Putamen (tissue), 1 donor: ENCODE measurements at regions not wholly inside any gene's neighbourhood (a gene's known extent, or its start where the extent isn't known, plus 50 kb on each side); places are given as distances from the start of the nearest gene placed in this dataset.

Experiments used
- DNase-seq: peaks from one replicate; pipeline ENCODE4 v3.0.0-alpha.2; 2016; ENCODE audit warnings: low spot score

- no peak for DNase-seq
Observed at GRCh38 chr5:81914696-81915095, 57.1 kb upstream of the ATG10 start.

GRCh38 chr5:81912933-81913332, 58.9 kb upstream of the ATG10 start:
- DNase-seq: no peak

- no peak for DNase-seq
Observed at GRCh38 chr5:81909677-81910076, 62.1 kb upstream of the ATG10 start.

- no peak for DNase-seq
Observed at GRCh38 chr5:81908771-81909170, 63.1 kb upstream of the ATG10 start.

GRCh38 chr5:81908044-81908443, 63.8 kb upstream of the ATG10 start:
- DNase-seq: no peak

- DNase-seq: no peak
Observed at GRCh38 chr5:81907012-81907635, 64.7 kb upstream of the ATG10 start.

- DNase-seq: no peak
Observed at GRCh38 chr5:81906086-81906485, 65.7 kb upstream of the ATG10 start.

GRCh38 chr5:81904861-81905260, 67.0 kb upstream of the ATG10 start:
- DNase-seq: no peak

GRCh38 chr5:81904166-81904565, 67.7 kb upstream of the ATG10 start:
- DNase-seq: peak; percentile 25

- DNase-seq: no peak
Observed at GRCh38 chr5:81901586-81901985, 70.2 kb upstream of the ATG10 start.

GRCh38 chr5:81899123-81899522, 72.7 kb upstream of the ATG10 start:
- no peak for DNase-seq

- no peak for DNase-seq
Observed at GRCh38 chr5:81898403-81898802, 73.4 kb upstream of the ATG10 start.

GRCh38 chr5:81896764-81897163, 75.1 kb upstream of the ATG10 start:
- DNase-seq: no peak

- DNase-seq: no peak
Observed at GRCh38 chr5:81895307-81895706, 76.5 kb upstream of the ATG10 start.

GRCh38 chr5:81893961-81894360, 77.9 kb upstream of the ATG10 start:
- DNase-seq: no peak

GRCh38 chr5:81884871-81885270, 87.0 kb upstream of the ATG10 start:
- peak; percentile 16 for DNase-seq

GRCh38 chr5:81883371-81883770, 88.5 kb upstream of the ATG10 start:
- DNase-seq: no peak

- DNase-seq: no peak
Observed at GRCh38 chr5:81881595-81881994, 90.2 kb upstream of the ATG10 start.

- no peak for DNase-seq
Observed at GRCh38 chr5:81879936-81880335, 91.9 kb upstream of the ATG10 start.

- no peak for DNase-seq
Observed at GRCh38 chr5:81878333-81878732, 93.5 kb upstream of the ATG10 start.

GRCh38 chr5:81866994-81867393, 104.8 kb upstream of the ATG10 start:
- no peak for DNase-seq

- no peak for DNase-seq
Observed at GRCh38 chr5:81860778-81861177, 109.9 kb upstream of the SSBP2 start.

- no peak for DNase-seq
Observed at GRCh38 chr5:81859624-81860023, 108.7 kb upstream of the SSBP2 start.
